OCI-LY3 (cell line): ENCODE measurements at regions not wholly inside any gene's neighbourhood (a gene's known extent, or its start where the extent isn't known, plus 50 kb on each side); places are given as distances from the start of the nearest gene placed in this dataset.

ENCODE experiments used
- H2AFZ ChIP-seq: fragments of 200-600, 300-600 bp; shearing (Covaris generic); 2 replicates; pipeline ENCODE4 v1.6.0; 2014; ENCODE audit warnings: antibody characterized with exemption, low read depth, low read length
- H3K27ac ChIP-seq: fragments of 200-600, 300-600 bp; sonication (generic); 2 replicates; pipeline ENCODE4 v1.5.1; 2014; ENCODE audit warnings: mild to moderate bottlenecking, low read length, moderate library complexity, mixed read lengths
- H3K27me3 ChIP-seq: fragments of 200-600, 300-600 bp; sonication (generic); 2 replicates; pipeline ENCODE4 v1.6.1; 2014; ENCODE audit warnings: low read depth, low read length, mixed read lengths
- H3K36me3 ChIP-seq: fragments of 200-600, 300-600 bp; sonication (generic); replicated peaks from 2 replicates; pipeline ENCODE3; 2014; ENCODE audit warnings: low read depth, low read length, mixed read lengths
- H3K4me1 ChIP-seq: fragments of 300-600, 200-600 bp; sonication (generic); 2 replicates; pipeline ENCODE4 v1.6.1; 2014; ENCODE audit warnings: low read length, mixed read lengths
- H3K4me2 ChIP-seq: fragments of 200-600, 300-600 bp; sonication (generic); 2 replicates; pipeline ENCODE4 v1.6.1; 2014; ENCODE audit warnings: low read length, mixed read lengths
- H3K4me3 ChIP-seq: fragments of 300-600, 200-600 bp; sonication (generic); 2 replicates; pipeline ENCODE4 v1.5.1; 2014; ENCODE audit warnings: antibody characterized with exemption, mild to moderate bottlenecking, low read length, moderate library complexity
- H3K79me2 ChIP-seq: fragments of 300-600, 200-600 bp; shearing (Covaris generic); 2 replicates; pipeline ENCODE4 v1.6.1; 2014; ENCODE audit warnings: mild to moderate bottlenecking, low read length, mixed read lengths
- H3K9ac ChIP-seq: fragments of 300-600, 200-600 bp; shearing (Covaris generic); 2 replicates; pipeline ENCODE4 v1.6.0; 2014; ENCODE audit warnings: mild to moderate bottlenecking, low read length, moderate library complexity
- H3K9me3 ChIP-seq: fragments of 200-600, 300-600 bp; shearing (Covaris generic); 2 replicates; pipeline ENCODE4 v1.6.1; 2014; ENCODE audit warnings: low read length, mixed read lengths; ENCODE audit not compliant: insufficient read depth
- H4K20me1 ChIP-seq: fragments of 200-600, 300-600 bp; sonication (generic); 2 replicates; pipeline ENCODE4 v1.6.1; 2016; ENCODE audit warnings: low read length, mixed read lengths; ENCODE audit not compliant: insufficient read depth
- CTCF ChIP-seq: fragments of 200-600, 300-600 bp; sonication (generic); IDR thresholded peaks from 2 replicates; pipeline ENCODE4 v1.5.1; 2014; ENCODE audit warnings: antibody characterized with exemption, low read length, low read depth
- EZH2phosphoT487 ChIP-seq: fragments of 200-600 bp; shearing (Covaris generic); IDR thresholded peaks from 2 replicates; pipeline ENCODE4 v1.6.1; 2018; ENCODE audit warnings: antibody characterized with exemption, mixed run types, low read depth

DNA sequence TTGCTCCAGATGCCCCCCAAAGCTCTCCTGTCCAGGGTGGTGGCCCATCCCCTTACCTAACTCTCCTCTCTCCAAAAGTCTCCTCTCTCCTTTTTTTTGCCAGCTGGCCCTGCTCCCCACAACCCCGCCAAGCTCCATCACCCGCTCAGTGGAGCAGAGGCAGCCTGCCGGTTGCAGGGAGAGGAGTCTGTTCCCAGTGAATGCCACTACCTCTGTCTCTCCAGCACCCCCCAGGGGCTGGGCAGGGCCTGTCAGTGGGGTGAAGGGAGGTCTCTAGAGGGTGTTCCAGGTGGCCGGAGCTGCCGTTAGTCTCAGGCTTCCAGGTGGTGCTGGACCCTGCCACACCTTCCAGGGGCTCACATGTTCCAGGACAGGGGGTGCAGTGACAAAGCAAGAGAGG lies 387.0 kb downstream of the CTTN start:
- no peak overlapping the region for H3K27ac ChIP-seq
- H4K20me1 ChIP-seq, result no peaks in the 10 kb centered on the region
- no peaks in the 10 kb centered on the region for H3K36me3 ChIP-seq
- TF ChIP-seq EZH2phosphoT487, result no peak
- no peak overlapping the region for H3K9ac ChIP-seq
- no peak overlapping the region for H3K4me3 ChIP-seq
- H3K9me3 ChIP-seq, result no peaks in the 10 kb centered on the region
- H3K4me2 ChIP-seq, result no peak overlapping the region
- H3K27me3 ChIP-seq, result no peaks in the 10 kb centered on the region
- no peak overlapping the region for H2AFZ ChIP-seq
- no peaks in the 10 kb centered on the region for H3K79me2 ChIP-seq
- no peaks in the 10 kb centered on the region for H3K4me1 ChIP-seq

DNA sequence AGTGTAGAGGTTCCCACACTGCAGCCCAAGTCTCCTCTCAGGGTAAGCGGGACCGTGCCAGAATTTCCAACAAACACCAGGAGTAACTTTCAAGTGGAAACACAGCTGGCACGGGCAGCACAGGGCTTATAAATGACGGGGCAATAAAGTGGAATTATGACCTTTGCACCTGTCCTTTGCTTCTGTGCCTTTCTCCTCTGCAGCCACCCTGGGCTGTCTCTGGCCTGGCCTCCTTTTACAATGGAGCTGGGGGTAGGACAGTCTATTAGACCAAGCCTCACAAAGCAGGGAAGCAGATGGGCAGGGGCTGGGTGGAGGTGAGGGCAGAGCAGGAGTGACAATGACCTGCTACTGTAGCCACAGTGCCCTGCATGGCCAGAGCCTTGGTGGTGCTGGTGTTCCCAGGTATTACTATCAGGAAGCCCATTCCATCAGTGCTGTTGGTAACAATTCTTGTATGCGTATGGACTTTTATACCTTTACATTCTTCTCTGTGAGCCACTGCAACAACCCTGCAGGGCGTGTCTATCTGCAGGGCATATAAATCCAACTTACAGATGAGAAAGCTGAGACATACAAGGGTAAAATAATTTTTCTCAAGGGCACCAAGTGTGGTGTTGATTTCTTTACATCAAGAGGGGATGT lies 387.8 kb downstream of the CTTN start:
- Histone ChIP-seq H3K27me3 (no peaks in the 10 kb centered on the region), H3K27ac (no peak overlapping the region), H3K4me1 (no peaks in the 10 kb centered on the region), H3K4me2 (no peak overlapping the region), H3K36me3 (no peaks in the 10 kb centered on the region), H3K4me3 (no peak overlapping the region), H4K20me1 (no peaks in the 10 kb centered on the region), H3K79me2 (no peaks in the 10 kb centered on the region), H2AFZ (no peak overlapping the region), H3K9ac (no peak overlapping the region), H3K9me3 (no peaks in the 10 kb centered on the region)
- TF ChIP-seq EZH2phosphoT487 (no peak), CTCF (no peak)

GRCh38 chr11:70788248-70789022 lies 390.1 kb downstream of the CTTN start:
- H2AFZ ChIP-seq, result no peak overlapping the region
- H3K36me3 ChIP-seq, result no peaks in the 10 kb centered on the region
- no peak for TF ChIP-seq EZH2phosphoT487
- no peak for TF ChIP-seq CTCF
- no peaks in the 10 kb centered on the region for H4K20me1 ChIP-seq
- H3K79me2 ChIP-seq, result no peaks in the 10 kb centered on the region
- H3K9ac ChIP-seq, result no peak overlapping the region
- H3K9me3 ChIP-seq, result peaks cover 9% of the 10 kb centered on the region; the same call in 1 of the 2 replicates
- H3K4me3 ChIP-seq, result no peak overlapping the region
- no peaks in the 10 kb centered on the region for H3K4me1 ChIP-seq
- no peak overlapping the region for H3K4me2 ChIP-seq
- H3K27me3 ChIP-seq, result no peaks in the 10 kb centered on the region
- H3K27ac ChIP-seq, result no peak overlapping the region

- H3K27me3 ChIP-seq, result no peaks in the 10 kb centered on the region
- H3K9me3 ChIP-seq, result peaks cover 12% of the 10 kb centered on the region; the same call in 1 of the 2 replicates
- H3K4me1 ChIP-seq, result no peaks in the 10 kb centered on the region
- H3K27ac ChIP-seq, result no peak overlapping the region
- H3K36me3 ChIP-seq, result no peaks in the 10 kb centered on the region
- no peaks in the 10 kb centered on the region for H4K20me1 ChIP-seq
- H3K4me3 ChIP-seq, result no peak overlapping the region
- no peak overlapping the region for H3K4me2 ChIP-seq
- H3K79me2 ChIP-seq, result no peaks in the 10 kb centered on the region
- TF ChIP-seq CTCF (no peak; the same call in 1 of the 2 replicates), EZH2phosphoT487 (no peak)
- H2AFZ ChIP-seq, result no peak overlapping the region
- no peak overlapping the region for H3K9ac ChIP-seq
Observed at GRCh38 chr11:70790671-70791300, 392.5 kb downstream of the CTTN start.
